ENCODE measurements at regions not wholly inside any gene's neighbourhood (a gene's known extent, or its start where the extent isn't known, plus 50 kb on each side); places are given as distances from the start of the nearest gene placed in this dataset.

- no peak for TF ChIP-seq CTCF (IDR thresholded peaks at IDR 0.05; ENCODE audit: insufficient read depth, low read length)
- TF ChIP-seq GABPA (IDR thresholded peaks at IDR 0.05; ENCODE audit: low read depth) = no peak
- no peak for TF ChIP-seq REST (IDR thresholded peaks at IDR 0.05; ENCODE audit: insufficient replicate concordance, low read depth)
- no peak for TF ChIP-seq SPI1 (IDR thresholded peaks at IDR 0.05; ENCODE audit: borderline replicate concordance, low read depth)
- no peak for TF ChIP-seq POLR2AphosphoS5 (IDR thresholded peaks at IDR 0.05; ENCODE audit: low read depth)
- no peak for DNase-seq (ENCODE audit: low read depth in 1 of 2, low spot score in 1 of 2)
- no peak overlapping the region for H3K27ac ChIP-seq (replicated peaks)
- no peak overlapping the region for H3K4me3 ChIP-seq (replicated peaks; ENCODE audit: insufficient read depth, low read length)
- no peaks in the 10 kb centered on the region for H3K27me3 ChIP-seq (ENCODE audit: insufficient read depth, poor library complexity, severe bottlenecking)
Measured at GRCh38 chr15:94125698-94126097, 105.7 kb upstream of the MCTP2 start.

- Histone ChIP-seq H3K4me3 (replicated peaks; ENCODE audit: insufficient read depth, low read length) (no peak overlapping the region), H3K27ac (replicated peaks) (no peak overlapping the region), H3K27me3 (ENCODE audit: insufficient read depth, poor library complexity, severe bottlenecking) (no peaks in the 10 kb centered on the region)
- TF ChIP-seq REST (IDR thresholded peaks at IDR 0.05; ENCODE audit: insufficient replicate concordance, low read depth) (no peak), POLR2AphosphoS5 (IDR thresholded peaks at IDR 0.05; ENCODE audit: low read depth) (no peak), GABPA (IDR thresholded peaks at IDR 0.05; ENCODE audit: low read depth) (no peak), SPI1 (IDR thresholded peaks at IDR 0.05; ENCODE audit: borderline replicate concordance, low read depth) (no peak), CTCF (IDR thresholded peaks at IDR 0.05; ENCODE audit: insufficient read depth, low read length) (no peak)
- no peak for DNase-seq (ENCODE audit: low read depth in 1 of 2, low spot score in 1 of 2)
Measured at GRCh38 chr15:94125156-94125555, 106.2 kb upstream of the MCTP2 start.

GRCh38 chr15:94122516-94122915 lies 108.8 kb upstream of the MCTP2 start:
- no peak for TF ChIP-seq POLR2AphosphoS5 (IDR thresholded peaks at IDR 0.05; ENCODE audit: low read depth)
- TF ChIP-seq REST (IDR thresholded peaks at IDR 0.05; ENCODE audit: insufficient replicate concordance, low read depth) = no peak
- peak; percentile 41; the same call in 1 of the 2 replicates for TF ChIP-seq SPI1 (IDR thresholded peaks at IDR 0.05; ENCODE audit: borderline replicate concordance, low read depth)
- no peak for TF ChIP-seq GABPA (IDR thresholded peaks at IDR 0.05; ENCODE audit: low read depth)
- no peaks in the 10 kb centered on the region for H3K27me3 ChIP-seq (ENCODE audit: insufficient read depth, poor library complexity, severe bottlenecking)
- no peak overlapping the region for H3K4me3 ChIP-seq (replicated peaks; ENCODE audit: insufficient read depth, low read length)
- DNase-seq (ENCODE audit: low read depth in 1 of 2, low spot score in 1 of 2) = no peak
- H3K27ac ChIP-seq (replicated peaks) = no peak overlapping the region

Data from HL-60 (cell line).